GM18502 (cell line): ENCODE measurements at regions not wholly inside any gene's neighbourhood (a gene's known extent, or its start where the extent isn't known, plus 50 kb on each side); places are given as distances from the start of the nearest gene placed in this dataset.

Experiments used
- ATAC-seq: cut with Tn5 transposase; IDR thresholded peaks from one replicate; pipeline ENCODE4 v1.9.1; 2021; ENCODE audit warnings: mild to moderate bottlenecking; ENCODE audit not compliant: unreplicated experiment, poor library complexity

DNA sequence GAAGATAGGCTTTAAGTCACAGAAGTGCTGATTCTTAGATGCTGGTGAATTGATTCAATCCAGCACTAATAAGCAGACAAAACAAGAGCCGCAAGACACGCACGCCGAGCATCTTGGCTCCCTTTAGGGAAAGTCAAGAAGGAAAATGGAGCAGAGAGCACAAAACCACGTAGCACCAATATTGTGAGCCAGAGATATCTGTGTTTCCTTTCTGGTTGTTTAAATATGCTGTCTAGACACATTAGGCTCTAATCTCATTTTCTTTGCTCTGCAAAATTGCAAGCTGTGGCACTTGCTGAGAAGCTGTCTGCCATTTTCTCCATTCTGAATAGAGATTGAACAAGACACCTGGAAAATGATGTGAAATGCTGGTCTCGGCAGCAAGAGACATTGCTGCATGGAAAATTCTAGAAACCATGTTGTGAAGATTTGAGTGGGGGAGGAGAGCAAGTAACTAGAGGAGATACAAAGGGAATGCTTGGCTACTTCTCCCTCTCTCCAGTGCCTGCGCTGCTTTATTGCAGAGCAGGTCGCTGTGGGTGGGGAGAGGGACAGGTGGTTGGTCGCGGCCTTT is 336.3 kb downstream of the MED10 start:
- no peak for ATAC-seq

DNA sequence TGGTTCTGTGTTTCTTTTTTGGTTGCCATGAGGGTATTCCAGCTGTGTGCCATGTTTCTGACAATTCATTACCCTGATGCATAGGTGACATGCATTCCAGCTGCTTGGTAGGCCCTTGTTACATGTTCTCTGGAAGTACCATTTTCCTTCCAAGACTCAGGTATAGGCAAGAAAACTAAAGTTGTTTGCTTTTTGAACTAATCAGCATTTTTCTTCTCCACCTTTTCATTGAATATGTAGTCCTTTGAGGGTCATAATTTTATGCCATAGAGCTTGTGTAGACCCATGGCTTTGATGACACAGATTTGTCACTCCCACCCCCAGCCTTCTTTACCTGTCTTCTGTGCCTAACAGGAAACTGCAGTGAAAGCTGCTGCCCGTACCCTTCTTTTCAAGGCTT is 339.2 kb downstream of the MED10 start:
- ATAC-seq = no peak

DNA sequence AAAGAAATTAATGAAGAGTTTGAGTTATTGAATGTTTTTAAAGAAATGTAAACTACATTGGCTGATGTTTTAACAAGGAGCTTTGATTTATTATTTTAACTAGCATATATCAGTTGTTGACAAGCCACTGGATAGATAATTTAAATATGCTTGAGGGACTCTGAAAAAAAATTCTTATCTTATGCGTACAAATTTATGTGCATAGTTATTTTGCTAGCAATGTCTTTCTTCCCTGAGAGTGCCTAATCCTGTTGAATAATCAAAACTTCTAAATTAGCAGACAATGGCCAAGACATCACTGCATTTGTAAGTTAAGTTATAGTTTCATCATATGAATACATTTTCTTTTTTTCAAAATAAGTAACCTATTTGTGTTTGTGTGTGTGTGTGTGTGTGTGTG is 342.3 kb downstream of the MED10 start:
- no peak for ATAC-seq

DNA sequence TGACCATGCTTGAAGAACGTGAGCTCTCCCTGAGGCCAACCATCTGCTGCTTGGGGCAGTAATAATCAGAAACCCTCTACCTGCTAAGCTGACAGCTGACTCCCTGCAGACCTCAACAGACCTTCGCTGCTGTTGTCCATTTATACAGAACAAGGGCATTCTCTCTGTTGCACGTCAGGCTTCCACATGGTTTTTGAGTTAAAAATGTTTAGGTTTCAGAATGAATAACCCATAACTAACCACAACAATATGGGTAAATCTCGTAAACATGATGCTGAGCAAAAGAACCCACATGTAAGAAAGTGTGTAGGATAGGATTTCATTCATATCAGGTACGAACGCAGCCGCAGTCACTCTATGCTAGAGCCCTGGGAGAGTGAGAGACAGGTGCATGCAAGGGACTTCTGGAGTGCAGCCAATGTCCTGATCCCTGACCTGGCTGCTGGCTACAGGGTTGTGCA is 348.5 kb downstream of the MED10 start:
- ATAC-seq = no peak

DNA sequence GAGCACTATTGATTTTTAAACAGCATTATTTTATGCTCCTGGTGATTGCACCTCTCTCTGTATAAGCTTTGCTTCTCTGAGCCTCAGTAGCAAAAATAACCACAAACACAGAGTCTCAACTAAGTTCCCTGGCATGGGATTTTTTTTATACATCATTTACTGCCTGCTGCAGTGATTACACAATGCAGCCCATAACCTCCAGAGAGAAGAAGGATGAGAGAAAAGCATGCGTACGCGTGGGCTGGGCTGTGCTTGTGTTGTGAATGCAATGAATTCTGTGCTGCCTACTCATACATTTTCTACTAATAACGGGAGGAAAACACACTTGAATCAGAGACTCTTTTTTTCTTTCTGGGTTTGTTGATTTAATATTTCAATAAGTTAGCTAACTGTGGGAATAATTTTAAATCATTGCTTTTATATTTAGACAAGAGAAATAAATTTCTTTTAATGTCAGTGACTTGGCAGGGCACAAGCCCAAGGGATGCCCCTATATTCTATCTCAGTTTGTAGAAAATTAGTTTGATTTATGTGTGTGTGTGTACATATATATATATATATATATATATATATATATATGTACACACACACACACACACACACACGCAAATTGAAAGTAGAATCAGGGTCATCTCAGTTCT is 351.5 kb downstream of the MED10 start:
- no peak for ATAC-seq

DNA sequence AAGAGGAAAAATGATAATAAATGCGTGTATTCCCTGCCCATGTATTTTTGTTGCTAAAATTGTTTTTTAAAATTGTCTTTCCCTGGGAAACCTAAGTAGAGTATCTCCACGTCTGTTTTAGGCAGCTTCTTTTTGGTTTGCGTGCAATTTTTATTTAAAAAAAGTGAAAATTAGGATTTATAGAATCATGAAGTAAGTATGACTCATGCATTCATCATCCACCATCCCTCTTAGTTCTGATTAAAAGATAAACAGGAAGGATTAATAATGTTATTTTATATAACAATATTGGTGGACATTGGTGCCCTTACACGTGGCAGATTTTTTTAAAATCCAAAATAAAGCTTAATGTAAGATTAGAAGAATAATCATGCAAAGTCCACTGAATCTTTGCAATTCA is 358.7 kb downstream of the MED10 start:
- ATAC-seq = no peak

DNA sequence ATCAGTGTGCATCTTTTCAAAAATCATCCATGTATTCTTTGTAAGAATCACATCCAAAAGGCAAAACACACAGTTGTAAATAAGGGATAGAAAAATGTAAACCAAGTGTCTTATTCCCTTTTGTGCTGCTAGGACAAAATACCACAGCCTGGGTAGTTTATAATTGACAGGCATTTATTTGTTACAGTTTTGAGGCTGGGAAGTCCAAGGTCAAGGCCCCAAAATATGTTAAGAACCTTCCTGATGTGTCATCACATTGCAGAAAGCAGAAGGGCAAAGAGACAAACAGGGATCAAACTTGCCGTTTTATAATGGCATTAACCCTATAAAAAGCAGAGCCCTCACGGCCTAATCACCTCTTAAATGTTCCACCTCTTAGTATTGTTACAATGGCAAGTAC is 364.8 kb downstream of the MED10 start:
- no peak for ATAC-seq

DNA sequence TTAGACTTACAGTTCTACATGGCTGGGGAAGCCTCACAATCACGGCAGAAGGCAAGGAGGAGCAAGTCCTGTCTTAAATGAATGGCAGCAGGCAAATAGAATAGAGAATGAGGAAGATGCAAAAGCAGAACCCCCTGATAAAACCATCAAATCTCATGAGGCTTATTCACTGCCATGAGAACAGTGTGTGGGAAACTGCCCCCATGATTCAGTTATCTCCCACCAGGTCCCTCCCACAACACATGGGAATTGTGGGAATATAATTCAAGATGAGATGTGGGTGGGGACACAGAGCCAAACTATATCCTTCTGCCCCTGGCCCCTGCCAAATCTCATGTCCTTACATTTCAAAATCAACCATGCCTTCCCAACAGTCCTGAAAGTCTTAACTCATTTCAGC is 367.1 kb downstream of the MED10 start:
- no peak for ATAC-seq

DNA sequence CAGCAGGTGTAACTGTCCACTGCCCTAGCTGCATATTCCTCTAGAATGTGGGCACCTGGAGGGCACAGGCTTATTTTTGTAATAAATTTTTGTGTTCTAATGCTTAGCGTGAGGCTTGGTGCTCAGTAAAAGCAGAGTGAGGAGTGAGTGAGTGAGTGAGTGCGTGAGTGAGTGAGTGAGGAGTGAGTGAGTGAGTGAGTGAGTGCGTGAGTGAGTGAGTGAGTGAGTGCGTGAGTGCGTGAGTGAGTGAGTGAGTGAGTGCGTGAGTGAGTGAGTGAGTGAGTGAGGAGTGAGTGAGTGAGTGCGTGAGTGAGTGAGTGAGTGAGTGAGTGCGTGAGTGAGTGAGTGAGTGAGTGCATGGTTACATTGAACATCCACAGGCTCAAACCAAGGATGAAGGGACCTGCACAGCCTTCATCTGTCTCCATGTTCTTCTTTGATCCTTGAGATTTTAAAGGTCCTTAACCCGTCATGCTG is 371.5 kb downstream of the MED10 start:
- ATAC-seq = no peak

DNA sequence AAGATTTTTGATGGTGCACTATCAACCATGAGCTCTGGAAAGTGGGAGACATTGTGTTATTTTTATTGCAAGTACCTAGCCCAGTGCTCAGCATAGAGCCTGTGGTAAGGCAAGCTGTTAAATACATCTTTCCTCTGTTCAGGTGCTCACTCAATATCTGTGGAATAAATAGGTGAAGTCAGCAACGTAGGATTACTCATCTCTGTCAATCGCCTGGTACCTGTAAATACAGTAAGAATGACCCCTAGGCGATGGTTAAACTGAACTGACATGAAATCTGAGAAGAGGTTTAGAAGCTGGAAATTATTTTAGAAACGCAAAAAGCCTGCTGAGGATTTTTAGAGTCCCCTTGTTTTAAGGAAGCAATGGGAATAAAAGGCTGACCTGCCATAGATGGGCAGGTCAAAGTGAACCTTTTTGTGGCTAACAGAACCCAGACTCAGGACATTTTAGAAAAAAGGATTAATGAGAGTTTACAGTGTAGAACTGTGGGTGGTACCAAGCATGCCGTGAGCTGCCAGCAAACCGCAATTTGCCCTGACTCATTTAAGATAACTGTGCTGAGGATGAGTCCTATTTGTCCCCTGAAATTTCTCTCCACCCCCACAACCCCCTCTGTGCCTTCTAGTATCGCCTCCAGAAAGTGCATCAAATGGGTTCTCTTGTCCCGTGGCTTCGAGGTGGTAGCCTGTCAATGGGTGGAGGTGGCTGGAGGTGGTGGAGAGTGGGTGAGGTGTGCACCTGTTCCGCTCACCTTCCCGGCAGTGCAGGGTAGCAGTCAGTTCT is 375.1 kb downstream of the MED10 start:
- no peak for ATAC-seq

DNA sequence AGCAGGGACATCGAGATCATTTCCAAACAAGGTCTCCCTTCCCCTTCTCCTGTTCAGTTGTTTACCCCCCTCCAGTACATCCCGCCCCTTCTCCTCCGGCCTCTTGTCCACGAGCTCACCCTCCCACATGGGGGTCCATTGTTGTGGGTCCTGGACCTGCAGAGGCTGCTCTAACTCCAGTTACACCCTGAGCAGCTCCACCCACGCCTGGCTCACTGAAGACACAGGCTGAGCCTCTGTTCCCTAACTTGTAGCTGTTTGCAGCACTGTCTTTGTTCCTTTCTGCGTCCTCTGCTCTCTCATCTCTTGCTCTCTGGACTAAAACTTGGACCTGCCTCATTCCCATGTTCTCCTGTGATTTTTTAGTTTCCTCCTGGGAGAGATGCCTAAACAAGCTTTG is 377.5 kb downstream of the MED10 start:
- ATAC-seq = no peak

DNA sequence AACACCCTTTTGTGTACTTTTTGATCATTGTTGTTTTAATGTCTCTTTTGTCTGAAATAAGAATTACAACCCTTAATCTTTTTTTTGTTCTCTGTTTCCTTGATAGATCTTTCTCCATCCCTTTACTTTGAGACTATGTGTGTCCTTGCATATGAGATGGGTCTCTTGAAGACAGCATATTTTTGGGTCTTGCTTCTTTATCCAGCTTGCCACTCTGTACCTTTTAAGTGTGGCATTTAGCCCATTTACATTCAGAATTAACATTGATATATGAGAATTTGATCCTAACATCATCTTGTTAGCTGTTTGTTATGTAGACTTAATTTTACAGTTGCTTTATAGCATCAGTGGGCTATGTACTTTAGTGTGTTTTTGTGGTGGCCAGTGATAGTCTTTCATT is 382.5 kb downstream of the MED10 start:
- no peak for ATAC-seq

DNA sequence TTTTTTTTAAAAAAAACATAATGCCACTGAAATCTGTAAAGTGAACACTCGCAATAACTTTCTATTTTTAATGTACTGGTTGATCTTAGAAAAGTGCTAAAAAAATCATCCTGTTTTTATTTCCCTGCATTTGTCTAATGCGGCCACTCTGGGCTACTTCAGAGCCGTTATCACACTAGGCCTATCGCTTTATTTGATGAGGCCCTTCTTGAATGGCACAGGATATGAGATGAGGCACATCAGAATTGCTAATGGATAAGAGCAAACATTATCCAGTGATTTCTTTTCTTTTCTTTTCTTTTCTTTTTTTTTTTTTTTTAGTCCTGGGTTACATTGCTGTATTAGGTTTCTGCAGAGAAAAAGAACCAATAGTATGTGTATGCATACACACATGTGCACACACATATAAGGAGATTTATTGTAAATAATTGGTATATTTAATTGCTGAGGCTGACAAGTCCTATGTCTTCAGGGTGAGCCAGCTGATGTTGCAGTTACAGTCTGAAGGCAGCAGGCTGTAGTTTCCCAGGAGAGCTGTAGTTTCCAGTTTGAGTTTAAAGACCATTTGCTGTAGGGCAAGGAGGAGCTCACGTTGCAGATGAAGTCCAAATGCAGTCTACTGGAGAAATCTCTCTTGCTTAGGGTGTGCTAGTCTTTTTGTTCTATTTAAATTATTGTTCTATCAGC is 391.7 kb downstream of the MED10 start:
- ATAC-seq = no peak

DNA sequence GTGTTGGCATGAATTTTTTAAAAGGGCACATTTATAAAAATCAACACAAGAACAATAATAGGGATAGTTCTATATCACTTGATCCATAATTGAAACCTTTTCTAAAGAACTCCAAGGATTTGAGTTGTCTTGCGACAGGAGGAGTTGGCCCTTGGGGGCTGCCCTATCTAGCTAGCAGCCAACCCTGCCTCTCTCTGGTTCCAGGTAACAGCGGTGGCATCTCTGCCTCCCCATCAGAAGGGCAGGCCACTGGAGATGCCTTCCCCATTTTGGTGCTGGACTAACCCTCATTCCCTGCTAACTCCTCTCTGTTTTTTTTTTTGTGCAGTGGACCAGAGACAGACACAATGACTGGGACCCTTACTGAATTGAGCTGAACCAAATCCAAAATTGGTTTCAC is 393.0 kb downstream of the MED10 start:
- no peak for ATAC-seq

DNA sequence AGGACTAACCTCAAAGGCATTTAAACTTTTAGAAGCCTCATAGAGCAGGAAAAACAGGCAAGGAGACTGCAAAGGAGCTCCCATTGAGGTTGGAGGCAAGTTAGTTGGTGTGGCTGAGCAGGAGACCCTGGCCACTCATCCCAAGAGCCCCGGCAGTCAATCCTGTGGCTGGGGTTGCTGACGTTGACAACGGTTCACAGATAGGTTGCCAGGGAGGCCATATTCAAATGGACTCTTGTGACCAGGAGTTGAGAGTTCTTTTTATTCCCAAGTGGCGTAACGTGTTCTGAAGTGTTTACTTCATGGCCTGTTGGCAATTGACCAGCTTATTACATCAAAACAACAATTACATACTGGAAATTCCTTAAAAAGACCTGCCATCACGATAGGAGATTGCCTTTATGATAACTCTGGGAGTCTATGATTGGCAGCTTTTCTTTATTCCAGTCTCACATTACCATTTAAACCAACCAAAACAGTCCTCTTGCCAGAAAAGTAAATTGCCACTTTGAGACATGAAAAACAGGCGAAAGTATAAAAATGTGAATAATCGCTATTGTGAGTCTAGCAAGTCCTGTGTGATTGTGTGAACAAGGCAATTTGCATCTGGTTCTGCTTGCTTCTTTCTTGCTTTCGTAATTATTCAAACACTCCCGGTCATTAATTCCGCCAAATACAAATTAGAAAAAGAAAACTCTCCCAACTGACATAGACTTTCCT is 394.9 kb downstream of the MED10 start:
- ATAC-seq = no peak

DNA sequence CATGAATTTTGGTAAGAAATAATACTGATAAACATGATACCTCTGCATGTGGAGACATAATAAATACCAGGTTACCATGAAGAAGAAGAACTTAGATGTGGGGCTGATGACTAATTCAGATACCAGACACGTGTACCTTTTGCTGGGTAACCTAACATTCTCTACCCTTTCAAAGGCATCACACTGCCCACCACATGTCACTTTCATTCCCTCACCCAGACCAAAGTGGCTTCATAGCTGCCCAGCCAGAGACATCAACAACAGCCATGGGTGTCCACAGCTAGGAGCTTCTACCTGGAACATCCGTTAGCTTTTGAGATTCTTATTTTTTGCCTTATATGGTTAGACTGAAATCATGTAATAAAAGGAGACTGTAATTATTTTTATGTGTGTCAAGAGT is 396.8 kb downstream of the MED10 start:
- no peak for ATAC-seq

DNA sequence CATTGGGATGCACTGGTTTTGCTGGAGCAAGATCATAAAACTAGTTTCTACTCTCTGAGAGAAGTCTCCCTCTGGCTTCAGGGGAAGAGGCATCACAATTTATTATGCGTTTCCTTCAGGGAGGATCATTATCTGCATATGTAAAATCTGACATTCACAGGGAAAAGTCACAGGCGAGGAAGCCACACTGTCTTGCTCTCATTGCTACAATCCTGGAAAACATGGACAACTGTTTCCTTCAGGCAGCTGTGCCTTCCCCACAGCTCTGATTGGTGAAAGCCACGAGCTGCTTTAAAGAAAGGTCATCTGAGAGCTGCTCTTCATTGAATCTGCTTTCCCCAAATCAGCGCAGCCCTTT is 397.8 kb downstream of the MED10 start:
- ATAC-seq = no peak

DNA sequence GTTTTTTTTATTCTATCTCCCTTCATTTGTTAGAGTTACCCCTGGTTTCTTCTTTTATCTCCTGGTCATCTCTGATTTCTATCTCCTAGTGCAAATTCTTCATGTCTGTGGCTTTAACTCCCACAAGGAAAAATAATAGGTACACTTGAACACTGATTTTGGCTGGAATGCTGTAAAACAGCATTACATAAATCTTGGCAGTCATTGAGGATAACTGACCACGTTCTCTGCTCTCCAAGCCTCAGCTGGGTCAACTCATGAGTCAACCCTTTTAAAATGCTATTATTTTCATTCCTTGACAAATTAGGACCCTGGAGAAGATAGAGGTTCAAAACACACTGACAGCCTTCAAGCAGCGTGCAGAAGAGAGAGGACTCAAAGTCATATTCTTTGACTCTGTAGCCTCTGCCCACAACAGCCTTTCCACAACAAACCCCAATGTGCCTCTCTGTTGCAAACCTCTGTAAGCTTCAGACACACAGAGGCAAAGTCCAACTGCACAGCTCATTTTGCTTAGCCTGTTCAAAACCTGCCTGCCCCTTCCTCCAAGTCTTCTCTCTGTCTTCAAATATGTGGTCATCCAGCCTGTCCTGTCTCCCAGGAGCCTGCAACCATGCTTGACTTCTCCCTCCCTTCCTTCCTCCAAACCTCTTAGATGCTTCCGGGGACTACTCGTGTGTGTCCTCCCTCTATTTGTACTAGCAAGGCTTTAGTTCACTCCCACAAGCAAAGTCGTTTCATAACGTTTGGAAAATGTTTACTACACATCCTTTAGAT is 398.4 kb downstream of the MED10 start:
- ATAC-seq = no peak

DNA sequence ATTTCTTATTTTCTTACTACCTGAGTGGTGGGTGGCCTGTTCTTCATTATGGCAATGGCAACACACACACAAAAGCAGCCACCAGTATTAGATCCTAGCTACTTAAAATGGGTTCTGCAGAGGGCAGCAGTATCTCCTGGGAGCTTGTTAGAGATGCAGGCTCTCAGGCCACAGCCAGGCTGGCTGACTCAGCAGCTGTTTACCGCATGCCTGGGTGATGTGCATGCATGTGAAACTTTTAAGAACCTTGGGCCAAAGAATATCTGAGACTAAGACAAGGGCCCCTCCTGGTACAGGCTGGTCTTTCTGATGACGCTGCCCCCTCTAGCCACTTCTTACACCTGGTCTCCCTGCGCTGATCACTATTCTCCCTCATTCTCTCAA is 399.0 kb downstream of the MED10 start:
- ATAC-seq = no peak
